Femur (tissue), 1 donor: ENCODE measurements at regions not wholly inside any gene's neighbourhood (a gene's known extent, or its start where the extent isn't known, plus 50 kb on each side); places are given as distances from the start of the nearest gene placed in this dataset.
"Not testable (repeated sequence)": the region's sequence is repeated elsewhere in the genome, so short reads cannot be mapped to it uniquely, and the experiment has no call there.

Experiments used
- DNase-seq: peaks from one replicate; pipeline ENCODE4 v3.0.0-alpha.2; 2017

DNA sequence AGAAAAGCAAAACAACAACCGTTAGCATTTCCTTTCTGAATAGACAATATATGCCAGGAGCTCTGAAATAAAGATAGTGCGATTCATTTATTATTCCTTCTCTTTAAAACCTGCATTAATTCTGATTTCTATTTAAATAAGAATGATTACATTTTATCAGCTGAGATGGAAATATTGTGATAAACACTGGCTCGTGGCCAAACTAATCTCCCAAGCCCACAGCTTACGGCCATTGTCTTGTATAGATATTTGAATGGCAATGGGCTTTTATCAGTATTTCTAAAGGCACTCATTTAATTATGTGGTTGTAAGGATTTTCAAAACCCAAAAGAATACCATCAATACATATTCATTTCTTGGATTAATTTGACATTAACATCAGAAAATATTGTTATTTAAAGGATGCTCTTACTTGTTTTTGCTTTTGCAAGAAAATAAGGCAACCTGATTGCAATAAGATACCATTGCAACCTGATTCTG is 123.7 kb upstream of the IRX5 start:
- no peak for DNase-seq

DNA sequence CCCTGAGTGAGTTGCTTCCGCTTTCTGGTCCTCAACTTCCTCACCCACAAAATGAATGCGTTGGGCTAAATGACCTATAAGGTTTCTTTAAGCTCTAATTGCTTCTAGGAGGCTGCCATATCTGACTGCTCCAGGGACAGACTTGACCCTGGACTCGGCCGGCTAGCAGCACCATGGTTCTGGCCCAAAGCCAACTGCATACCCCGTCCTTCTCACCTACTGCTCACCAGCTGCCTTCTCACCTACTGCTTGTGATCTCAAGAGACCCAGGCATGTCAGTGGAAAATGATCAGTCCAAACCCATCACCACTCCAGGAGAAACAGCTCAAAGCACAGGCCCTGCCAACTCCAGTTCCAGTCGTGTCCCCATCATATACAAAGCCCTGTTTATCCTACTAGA is 124.3 kb upstream of the IRX5 start:
- no peak for DNase-seq

DNA sequence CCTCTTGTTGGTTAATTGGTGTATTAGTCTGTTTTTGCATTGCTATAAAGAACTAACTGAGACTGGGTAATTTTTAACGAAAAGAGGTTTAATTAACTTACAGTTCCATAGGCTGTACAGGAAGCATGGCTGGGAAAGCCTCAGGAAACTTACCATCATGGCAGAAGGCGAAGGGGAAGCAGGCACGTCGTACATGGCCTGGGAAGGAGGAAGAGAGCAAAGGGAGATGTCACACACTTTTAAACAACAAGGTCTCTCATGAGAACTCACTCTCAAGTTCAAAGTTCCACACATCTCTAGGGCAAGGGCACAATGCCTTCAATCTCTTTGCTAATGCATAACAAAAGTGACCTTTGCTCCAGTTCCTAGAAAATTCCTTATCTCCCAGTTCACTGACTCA is 125.0 kb upstream of the IRX5 start:
- no peak for DNase-seq

DNA sequence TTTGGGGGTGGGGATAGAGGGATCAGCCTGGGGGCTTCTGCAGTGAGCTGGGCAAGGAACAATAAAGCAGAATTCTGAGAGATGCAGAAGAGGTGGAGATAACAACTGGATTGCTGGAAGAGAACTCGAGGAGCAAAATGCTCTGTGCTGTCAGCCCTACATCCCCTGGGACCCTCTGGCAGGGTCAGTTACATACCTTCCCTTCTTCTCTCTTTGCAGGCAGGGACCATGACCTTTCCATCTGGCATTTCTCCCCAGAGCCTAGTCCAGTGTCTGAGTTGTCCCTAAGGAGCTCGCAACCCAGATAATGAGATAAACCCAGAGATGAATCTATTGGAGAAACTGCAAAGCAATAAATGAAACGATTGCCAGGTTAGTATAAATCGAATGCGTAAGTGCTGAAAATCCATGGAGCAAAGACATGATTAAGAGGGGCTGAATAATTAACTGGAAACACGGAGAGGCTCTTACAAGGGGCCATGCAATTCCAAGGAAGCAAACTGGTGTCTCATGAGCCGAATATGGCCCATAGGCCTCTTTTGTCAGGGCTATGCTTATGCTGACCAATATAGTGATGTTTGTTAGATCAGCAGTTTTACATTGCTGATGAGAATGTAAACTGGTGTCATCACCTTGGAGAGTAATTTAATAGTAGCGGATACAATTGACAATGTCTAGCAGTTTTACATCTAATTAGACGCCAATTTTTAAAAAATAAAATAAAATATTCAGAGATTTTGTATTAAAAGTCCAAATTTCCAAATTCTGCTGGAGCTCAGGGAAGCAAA is 129.4 kb upstream of the IRX5 start:
- DNase-seq: no peak

DNA sequence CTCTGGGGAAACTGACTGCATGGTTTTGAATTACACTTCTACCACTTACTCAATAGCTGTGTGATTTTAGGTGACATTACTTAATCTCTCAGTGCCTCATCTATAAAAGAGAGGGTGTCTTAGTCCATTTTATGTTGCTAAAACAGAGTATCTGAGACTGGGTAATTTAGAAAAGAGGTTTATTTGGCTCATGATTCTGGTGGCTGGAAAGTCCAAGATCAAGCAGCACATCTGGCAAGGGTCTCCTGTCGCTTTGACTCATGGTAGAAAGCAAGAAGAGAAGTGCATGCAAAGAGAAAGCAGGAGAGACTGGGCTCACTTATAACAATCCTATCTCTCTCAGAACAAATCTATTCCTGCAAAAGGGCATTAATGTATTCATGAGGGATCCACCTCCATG is 132.4 kb upstream of the IRX5 start:
- DNase-seq: no peak

DNA sequence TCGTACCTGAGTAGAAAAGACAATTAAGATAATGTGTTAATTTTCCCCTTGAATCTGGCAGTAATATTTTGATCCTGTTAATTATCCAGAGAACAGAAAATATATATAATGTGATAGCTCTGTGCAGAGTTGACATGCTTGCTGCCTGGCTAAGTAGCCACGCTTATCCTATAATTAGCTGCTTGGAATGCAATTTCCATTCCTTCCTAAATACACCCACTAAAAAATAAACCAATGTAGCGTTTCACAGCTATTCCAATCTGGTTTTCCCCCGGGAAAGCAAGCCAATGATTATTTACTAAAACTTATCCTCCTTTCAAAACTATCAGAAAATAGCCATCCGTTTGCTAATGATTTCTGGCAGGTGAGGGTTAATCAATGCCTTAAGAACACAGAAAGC is 134.5 kb upstream of the IRX5 start:
- DNase-seq: no peak

DNA sequence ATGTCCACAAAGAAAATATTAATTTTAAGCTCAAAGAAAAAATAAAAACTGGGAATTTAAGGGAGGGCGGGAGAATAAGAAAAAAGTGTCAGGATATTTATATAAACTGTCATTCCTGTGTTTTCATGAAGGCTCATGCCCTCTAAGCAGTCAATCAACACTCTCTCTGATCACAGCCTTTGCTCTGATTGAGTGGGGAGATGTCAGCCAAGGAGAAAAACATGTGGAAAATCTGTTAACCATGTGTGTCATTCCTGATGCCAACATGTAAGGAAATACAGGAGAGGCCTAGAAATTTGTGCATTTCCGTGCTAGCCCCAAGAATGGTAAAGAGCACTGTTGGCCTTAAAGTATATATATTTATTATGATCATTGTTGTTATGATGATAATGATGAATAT is 137.9 kb upstream of the IRX5 start:
- no peak for DNase-seq

DNA sequence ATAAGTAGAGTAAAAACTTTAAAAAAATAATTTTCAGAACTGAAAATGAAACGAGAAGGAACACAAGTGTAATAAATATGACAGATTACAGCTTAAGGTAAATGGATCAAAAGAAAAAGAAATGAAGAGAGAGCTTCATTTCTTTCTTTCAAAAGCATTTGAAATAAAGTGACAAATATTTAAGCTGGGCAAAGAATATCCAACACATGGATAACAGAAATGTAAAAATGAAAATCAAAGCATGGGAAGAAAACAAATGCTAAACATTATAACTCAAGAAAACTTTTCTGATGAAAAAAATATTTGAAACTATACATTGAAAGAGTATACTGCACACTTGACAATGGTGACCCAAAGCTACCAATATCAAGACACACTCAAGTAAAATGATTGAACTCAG is 143.6 kb upstream of the IRX5 start:
- DNase-seq: no peak

DNA sequence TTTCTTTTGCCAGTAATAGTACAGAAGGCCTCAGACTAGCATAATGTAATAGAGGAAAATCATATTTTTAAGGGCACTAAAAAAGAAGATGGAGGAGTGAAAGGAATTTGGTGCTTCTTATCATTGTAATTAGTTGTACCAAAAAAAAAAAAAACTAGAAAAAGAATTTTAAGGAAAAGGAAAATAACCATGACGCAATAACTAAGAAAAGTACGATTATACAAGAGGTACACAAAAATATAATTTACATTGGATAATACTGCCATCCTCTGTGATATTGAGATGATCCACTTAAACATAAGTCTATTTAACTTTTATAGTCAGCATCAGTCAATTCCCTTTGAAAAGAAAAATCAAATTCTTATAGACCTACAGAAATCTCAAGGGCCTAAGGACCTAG is 146.7 kb upstream of the IRX5 start:
- DNase-seq: no peak

DNA sequence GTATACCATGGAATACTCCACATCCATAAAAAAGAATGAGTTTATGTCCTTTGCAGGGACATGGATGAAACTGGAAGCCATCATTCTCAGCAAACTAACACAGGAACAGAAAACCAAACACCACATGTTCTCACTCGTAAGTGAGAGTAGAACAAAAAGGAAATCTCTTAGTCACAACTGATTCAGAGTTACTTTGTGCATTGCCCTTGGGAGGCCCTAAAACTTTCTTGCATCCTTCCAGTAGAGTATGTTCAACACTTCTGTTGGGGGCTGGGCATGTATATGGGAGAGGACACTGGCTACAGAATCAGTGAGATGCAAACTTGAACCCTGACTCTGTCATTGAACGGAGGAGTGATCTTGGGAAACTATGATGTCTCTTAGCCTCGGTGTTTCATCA is 147.4 kb upstream of the IRX5 start:
- no peak for DNase-seq

DNA sequence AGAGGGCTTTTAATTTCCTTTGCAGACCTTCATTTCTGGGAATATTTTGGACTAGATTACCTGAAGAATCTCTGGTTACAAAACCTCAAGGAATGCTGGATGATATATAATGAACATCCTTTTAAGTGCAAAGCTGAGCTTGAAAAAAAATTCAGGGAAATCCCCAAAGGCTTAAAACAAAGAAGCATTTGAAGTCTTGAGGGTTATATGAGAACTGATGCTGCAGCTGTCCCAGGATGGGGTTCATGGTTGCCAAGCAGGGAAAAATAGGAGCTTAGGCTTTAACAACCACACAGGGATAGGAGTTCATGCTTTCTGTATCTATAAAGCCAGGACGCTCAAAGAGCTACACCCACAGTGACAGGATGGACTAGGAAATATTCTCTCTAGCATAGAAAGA is 150.4 kb upstream of the IRX5 start:
- DNase-seq: no peak

DNA sequence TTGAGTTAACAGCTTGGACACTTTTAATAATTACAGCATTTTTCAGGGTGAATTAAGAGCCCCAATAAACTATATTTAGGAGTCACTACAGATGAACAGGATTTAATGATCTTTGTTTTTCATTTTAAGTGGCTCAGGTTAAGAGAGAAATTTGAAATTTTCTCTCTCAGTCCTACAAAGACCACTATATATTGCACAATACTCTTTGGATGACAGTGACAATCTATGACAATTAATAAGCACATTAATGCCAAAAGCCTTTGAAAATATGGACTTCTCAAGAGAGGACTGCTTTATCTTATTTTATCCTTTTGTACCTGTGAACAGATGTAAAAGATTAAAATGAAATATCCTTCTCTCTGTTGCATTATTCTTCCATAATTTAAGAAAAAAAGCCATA is 151.1 kb upstream of the IRX5 start:
- DNase-seq: no peak

DNA sequence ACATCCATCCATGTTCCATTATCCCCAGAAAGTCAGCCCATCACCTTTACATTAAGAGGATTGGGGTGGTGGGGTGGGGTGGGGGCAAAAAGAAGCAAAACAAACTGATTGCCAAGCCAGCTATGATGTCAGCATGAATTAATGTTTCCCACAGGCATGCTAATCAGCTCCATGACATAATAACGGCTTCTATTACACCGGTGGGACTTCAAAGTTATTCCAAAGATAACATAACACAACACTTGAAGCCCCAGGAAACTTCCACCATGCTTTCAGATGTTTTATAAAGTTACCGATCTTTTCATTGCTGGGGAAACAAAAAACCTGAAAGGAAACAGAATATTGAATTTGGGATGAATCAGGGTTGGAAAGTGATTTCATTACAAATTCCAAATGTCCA is 155.9 kb upstream of the IRX5 start:
- no peak for DNase-seq

DNA sequence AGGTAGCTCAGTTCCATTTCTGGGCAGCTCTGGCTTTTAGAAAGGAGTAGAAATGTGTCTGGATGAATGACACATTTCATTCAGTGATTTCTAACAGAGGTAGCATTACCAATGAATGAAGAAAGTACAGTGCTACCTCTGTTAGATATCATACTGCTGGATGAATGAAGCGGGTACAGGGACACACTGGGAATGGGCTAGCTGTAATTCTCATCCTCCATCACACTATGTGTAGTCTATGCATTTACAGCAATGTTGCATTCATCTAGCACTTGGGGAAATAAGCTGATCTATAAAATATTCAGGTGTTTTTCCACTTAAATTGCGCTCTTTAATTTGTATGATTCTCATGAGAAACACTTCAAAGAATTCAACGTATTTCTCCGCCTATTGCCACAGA is 158.3 kb upstream of the IRX5 start:
- no peak for DNase-seq

DNA sequence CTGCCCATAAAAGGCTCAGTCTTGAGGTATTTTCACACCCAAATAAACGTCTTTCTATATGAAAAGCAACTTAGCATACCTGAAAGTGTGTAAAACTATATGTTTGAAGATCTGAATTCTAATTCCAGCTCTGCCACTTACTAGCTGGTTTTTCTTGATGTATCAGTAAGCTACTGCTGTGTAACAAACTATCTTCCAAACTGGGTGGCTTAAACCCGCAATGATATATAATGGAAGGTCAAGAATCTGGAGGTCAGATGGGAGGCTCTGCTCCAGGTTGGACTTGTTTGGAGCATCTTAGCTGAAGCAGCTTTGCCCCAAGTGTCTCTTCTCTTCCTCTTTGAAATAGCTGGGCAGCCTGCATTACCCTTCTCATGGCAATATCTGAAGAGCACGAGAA is 164.3 kb upstream of the IRX5 start:
- no peak for DNase-seq

DNA sequence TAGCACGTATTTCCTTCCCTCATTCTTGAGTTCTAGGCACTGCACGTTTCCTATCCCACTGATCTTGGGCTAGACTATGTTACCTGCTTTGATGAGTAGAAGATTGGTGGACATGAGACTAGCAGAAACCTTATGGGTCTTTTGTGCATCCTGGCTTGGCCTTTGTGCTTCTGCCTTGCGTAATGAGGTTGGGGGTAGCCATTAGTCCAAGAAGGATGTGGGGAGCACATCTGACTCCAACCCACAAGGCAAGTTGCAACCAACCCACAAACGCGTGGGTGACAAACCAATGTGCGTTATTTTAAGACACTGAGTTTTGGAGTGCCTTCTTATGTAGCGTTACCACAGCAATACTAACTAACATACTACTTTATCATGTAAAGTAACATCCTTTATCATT is 180.4 kb upstream of the IRX5 start:
- DNase-seq: no peak

DNA sequence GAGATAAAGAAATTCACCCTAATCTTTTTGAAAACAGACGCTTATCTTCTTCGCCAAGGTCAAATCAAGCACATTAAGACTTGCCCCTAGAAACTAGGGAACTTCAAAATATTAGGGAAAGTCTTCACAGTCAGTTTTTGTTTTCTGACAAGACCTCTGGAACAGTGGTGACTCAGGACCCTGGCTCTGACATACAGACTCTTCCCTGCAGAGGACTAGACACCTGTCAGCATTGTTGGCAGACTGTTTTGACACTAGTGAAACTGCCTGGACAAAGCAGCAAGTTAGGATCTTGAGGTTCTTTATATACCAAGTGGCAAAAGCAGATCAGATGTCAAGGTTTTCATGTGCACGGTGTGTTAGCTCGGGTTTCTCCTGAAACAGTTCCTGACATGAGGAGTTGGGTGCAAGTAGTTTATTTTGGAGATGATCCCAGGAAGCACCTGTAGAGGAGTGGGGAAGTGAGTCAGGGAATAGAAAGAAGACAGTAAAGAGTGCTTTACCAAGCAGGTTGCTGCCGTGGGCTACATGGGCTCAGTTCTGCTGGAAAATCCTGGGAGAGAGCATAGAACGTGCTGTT is 182.0 kb upstream of the IRX5 start:
- DNase-seq: no peak

DNA sequence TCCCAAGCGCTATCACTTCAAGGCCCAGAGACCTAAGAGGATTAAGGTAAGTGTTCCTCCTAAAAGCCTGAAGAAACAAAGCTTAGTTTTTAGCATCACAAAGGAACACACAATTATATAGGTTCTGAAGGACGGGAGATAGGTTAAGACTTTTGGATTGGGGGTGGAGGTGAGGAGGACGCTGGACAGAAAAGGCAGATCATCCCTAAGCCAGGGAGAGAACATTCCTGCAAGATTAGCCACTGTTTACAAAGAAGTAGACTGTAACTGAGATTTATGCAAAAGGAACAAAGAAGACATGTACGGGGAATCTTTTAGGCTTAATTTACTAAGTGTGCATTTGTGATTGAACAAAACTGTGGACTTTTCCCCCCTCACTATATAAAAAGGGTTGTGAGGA is 184.1 kb upstream of the IRX5 start:
- DNase-seq: no peak

DNA sequence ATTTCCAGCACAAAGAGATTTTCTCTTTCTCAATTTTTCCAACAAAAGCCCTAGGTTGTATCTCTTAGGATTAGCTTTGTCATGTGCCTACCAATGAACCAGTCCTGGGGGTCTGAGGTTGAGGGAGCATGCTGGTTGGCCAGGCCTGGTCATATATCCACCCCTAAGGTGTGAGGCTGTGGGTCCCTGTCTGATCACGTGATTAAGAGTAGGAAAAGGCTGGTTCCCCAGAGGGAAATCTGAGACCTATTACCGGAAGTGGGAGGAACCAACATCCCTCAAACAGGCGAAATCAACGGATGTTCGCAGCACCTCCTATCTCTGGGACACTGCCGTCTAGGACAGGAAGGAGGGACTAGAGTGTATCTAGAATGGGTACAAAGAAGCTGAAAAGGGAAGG is 185.7 kb upstream of the IRX5 start:
- no peak for DNase-seq

DNA sequence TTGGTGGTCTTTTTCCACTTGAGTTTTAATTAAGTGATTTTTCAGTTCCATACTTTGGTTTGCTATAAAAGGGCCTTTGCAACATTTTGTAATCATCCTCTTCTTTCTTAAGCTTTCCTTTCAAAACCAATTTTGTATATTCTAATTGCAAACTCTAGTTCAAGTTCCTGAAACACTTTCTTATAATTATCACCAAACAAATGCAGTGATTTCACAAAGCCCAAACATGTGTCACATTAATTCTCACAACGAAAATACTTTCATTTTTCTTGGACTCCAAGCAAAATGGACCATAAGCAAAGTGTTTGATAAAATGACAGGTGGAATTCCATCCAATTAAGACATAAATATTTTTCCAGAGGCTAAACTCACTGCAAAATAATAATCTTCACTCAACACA is 188.2 kb upstream of the IRX5 start:
- DNase-seq: no peak

DNA sequence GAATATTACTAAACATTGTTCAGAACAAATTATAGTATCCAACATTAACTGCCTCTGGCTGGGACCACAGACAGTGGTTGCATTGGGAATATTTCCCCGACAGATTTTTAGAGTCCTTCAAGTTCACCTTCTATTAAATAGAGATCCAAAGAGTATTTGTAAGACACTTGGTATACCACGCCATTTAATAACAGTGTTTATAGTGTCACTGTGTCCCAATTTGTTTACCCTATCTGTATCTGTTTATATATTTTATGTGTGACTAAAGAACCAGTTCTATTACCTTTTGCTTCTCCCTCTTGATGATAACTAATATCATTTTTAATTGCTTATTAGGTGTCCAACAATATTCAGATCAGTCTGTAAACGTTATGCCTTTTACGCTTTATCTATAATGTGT is 191.3 kb upstream of the IRX5 start:
- no peak for DNase-seq

DNA sequence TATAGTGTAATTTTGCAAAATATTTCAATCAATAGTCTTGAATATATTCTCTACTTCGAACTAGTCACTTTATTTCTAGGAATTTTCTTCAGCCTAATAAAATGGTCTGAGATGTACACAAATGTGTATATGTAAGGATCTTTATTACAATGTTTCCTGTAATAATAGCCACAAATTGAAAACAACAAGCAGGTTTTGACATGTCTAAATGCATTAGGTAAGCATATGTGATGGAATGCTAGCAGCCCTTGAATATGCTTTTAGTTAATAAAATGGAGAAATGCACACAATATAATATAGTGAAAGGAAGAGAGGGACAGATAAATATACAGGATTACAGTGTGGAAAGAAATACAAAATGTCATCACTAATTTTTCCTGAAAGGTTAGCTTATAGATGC is 196.5 kb upstream of the IRX5 start:
- DNase-seq: no peak

DNA sequence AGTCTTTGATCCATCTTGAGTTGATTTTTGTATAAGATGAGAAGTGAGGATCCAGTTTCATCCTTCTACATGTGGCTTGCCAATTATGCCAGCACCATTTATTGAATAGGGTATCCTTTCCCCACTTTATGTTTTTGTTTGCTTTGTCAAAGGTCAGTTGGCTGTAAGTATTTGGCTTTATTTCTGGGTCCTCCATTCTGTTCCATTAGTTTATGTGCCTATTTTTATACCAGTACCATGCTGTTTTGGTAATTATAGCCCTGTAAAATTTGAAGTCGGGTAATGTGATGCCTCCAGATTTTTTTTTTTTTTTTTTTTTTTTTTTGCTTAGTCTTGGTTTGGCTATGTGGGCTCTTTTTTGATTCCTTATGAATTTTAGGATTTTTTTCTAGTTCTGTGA is 203.0 kb upstream of the IRX5 start:
- DNase-seq: not testable (repeated sequence)

DNA sequence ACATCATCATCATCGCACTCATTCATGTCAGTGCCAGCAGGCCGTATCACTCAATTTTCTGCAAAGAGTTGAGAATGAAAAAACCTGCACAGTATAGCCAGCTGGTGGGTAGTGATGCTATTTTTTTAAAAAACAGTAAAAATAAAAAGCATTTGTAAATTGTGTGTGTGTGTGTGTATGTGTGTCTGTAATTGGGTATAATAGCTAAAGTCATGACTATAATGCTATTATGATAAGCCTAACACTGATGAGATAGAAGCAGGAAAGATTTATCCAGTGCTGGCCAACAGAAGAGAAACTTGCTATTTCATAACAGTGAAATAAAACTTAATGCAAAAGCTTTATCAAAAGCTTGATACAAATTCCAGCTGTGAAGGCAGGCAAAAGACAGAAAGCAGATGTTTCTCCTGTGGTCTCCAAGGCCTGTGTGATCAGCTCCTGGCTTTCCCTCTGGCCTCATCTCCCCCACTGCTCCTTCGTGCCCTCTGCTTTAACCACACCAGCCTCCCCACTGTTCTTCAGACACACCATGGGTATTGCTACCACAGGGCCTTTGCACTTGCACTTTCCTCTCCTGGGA is 206.2 kb upstream of the IRX5 start:
- DNase-seq: no peak

DNA sequence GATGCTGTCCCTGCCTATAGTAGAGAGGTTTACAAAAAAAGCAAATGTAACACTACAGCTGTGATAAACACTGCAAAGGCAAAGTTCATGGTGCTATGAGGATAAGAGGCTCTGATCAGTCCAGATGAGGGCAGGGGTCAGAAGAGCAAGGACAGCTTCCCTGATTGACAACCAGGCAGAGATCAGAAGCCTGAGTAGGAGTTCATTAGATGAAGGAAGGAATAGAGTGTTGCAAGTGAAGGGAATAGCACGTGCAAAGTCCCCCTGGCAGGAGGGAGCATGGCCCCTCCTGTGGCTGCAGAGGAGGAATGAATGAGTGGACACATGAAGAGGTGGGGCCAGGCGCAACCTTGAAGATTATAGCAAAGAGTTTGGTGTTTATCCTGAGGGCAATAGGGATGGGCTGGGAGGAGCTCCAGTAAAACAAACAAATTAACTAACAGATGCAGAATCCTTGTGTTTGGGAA is 208.4 kb upstream of the IRX5 start:
- no peak for DNase-seq
